SK-N-MC (cell line): ENCODE measurements at regions not wholly inside any gene's neighbourhood (a gene's known extent, or its start where the extent isn't known, plus 50 kb on each side); places are given as distances from the start of the nearest gene placed in this dataset.

Source experiments
- EZH2 ChIP-seq: fragments of 200-600 bp; sonication (generic); IDR thresholded peaks from one replicate; pipeline ENCODE4 v1.6.1; 2017; ENCODE audit warnings: antibody characterized with exemption
- POLR2AphosphoS5 ChIP-seq: IDR thresholded peaks from 2 replicates; pipeline ENCODE4 v1.6.1; 2012; ENCODE audit warnings: mild to moderate bottlenecking, low read depth, low read length, borderline replicate concordance

DNA sequence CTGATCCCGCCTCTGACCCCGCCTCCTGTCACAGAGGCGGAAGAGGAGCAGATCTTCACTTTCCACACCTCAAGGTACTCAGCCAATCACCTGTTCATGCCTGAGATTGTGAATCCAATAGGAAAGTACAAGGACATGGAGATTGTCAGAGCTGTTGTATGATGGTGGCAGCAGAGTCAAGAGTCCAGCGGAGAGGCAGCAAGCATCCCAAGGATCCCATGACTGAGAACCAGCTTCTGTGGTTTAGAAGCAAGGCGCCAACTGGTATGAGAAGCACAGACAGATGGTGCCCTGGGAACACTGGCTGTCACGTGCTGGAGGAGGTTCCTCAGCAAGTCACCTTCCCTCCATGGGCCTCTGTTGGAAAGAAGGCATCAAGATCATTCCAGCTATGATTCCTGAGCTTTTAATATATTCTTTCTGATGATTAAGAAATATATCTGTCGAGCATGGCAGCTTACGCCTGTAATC is 93.9 kb downstream of the CPN2 start:
- TF ChIP-seq EZH2 (no peak), POLR2AphosphoS5 (no peak)
